Activated CD4-positive, alpha-beta memory T cell treated with anti-CD3 and anti-CD28 coated beads, Interleukin-2, amount 10 ng/mL, durations not matched to agents 7 days and 5 days (primary cell): ENCODE measurements at regions not wholly inside any gene's neighbourhood (a gene's known extent, or its start where the extent isn't known, plus 50 kb on each side); places are given as distances from the start of the nearest gene placed in this dataset.

Source experiments
- CTCF ChIA-PET: fragments of 350-600 bp; sonication (Branson Sonifier 250); formaldehyde crosslinking; loops from one replicate; lab custom pipeline; 2021; ENCODE audit warnings: antibody characterized with exemption, inconsistent platforms; lab: Charles Lee
- POLR2A ChIA-PET: fragments of 350-600 bp; sonication (Branson Sonifier 250); formaldehyde crosslinking; loops from one replicate; lab custom pipeline; 2021; ENCODE audit warnings: antibody characterized with exemption; lab: Charles Lee
- DNase-seq: peaks from one replicate; pipeline ENCODE4 v3.0.0-alpha.2; 2020
- H3K27ac Mint-ChIP-seq: one replicate; pipeline ENCODE4 v1.8.0; 2021; ENCODE audit warnings: mild to moderate bottlenecking, mixed read lengths
- H3K27me3 Mint-ChIP-seq: one replicate; pipeline ENCODE4 v1.8.0; 2021; ENCODE audit warnings: mixed read lengths
- H3K36me3 Mint-ChIP-seq: one replicate; pipeline ENCODE4 v1.8.0; 2021; ENCODE audit warnings: low read depth, mixed read lengths
- H3K4me1 Mint-ChIP-seq: one replicate; pipeline ENCODE4 v1.8.0; 2021; ENCODE audit warnings: mixed read lengths
- H3K4me3 Mint-ChIP-seq: one replicate; pipeline ENCODE4 v1.8.0; 2021; ENCODE audit warnings: mild to moderate bottlenecking, mixed read lengths
- H3K9me3 Mint-ChIP-seq: one replicate; pipeline ENCODE4 v1.8.0; 2021; ENCODE audit warnings: mixed read lengths

DNA sequence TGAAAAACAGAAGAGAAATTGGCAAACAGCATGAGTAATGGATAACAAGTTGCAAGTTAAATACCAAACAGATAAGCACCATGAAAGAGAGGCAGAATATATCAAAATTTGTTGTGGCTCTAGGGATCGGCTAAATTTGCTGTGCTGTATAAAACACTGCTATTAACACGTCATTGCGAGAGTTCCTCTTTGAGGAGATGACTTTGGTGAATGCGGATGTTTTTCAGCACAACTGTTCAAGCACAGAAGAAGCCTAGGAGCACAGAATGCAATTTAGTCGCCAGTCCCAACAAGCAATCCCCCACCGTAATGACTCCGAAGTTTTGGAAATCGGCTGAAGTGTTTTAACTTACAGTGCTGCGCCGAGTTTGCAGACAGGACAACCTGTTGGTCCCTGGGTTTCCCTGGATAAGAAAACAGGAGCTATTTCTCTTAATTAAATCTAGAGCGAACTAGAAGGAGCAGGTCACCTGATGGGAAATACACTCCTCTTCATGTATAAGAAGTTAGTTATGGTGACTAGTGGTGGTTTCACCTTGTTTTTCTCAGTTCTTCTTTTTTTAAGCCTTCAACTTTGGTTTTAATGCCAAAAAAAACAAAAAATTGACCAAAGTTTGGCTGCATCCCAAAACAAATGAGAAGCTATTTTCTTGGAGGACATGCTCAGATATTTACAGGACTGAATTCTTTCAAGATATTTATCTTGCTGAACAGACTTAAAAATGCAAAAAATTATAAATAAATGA is 454.1 kb upstream of the SALL3 start:
- POLR2A ChIA-PET: no interaction called here
- H3K4me1 Mint-ChIP-seq: no peaks in the 10 kb centered on the region
- CTCF ChIA-PET: no interaction called here

DNA sequence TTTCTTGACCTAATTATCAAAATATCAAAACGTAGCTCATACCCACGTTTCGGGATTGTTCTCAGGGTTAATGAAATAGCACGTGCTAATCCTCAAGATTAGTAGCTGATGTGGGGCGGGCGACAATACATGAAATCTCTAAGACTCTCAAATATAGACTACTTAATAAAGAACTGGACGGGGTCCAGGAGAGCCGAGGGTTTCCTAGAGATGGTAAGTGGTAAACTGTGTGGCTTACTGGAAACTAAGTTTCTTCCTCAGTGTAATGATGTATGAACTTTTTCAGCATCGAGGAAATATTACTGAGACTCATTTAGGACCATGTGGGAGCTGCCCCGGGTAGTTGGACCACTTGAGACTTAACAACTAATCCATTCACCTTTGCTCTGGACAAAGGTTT is 453.3 kb upstream of the SALL3 start:
- ChIA-PET POLR2A (no interaction called here), CTCF (no interaction called here)
- no peaks in the 10 kb centered on the region for H3K36me3 Mint-ChIP-seq
- H3K27ac Mint-ChIP-seq: no peak overlapping the region
- H3K9me3 Mint-ChIP-seq: peaks cover 9% of the 10 kb centered on the region
- H3K27me3 Mint-ChIP-seq: no peaks in the 10 kb centered on the region
- no peak overlapping the region for H3K4me3 Mint-ChIP-seq
- DNase-seq: no peak
- H3K4me1 Mint-ChIP-seq: no peaks in the 10 kb centered on the region

More for the DNA sequence above, 454.1 kb upstream of the SALL3 start:
- H3K36me3 Mint-ChIP-seq: no peaks in the 10 kb centered on the region
- no peak overlapping the region for H3K27ac Mint-ChIP-seq
- H3K9me3 Mint-ChIP-seq: peaks cover 9% of the 10 kb centered on the region
- DNase-seq: no peak
- H3K4me3 Mint-ChIP-seq: no peak overlapping the region
- H3K27me3 Mint-ChIP-seq: no peaks in the 10 kb centered on the region

DNA sequence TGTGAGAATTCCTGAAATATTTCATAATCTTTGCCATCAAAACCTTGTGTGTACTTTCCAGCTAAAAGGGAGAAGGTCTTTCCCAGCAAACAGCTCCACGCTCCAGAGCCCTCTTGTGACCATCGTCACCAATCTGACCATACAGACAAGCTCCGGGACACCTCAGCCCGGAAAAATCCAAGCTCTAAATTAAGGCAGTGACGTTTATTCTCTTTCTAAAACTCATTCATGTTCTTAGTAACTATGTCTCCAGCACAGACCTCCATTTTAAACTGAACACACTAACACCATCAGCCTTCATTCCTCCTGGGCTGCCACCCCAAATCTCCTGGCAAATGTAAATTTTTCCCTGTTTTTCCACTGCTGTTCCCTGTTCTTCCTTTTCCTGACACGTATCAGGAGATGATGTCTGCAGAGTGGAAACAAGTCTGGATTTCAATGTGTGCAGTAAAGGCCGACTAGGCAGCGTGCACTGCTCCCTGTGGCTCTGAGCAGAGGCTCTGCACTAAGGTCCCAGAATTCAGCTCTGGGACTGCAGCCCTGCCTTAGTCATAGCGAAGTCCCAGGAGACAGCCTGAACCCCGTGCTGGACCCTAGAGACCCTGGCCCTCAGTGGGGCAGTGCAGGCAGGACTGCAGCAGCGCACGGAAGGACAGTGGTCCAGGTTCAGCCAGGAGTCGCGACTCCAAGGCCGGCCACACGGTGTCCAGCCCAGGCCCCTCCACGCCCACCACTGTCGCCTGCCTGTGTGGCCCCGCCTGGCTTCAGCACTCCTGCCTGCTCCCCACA is 452.5 kb upstream of the SALL3 start:
- Mint-ChIP-seq H3K36me3 (no peaks in the 10 kb centered on the region), H3K27ac (no peak overlapping the region), H3K4me3 (no peak overlapping the region), H3K27me3 (no peaks in the 10 kb centered on the region), H3K9me3 (peaks cover 6% of the 10 kb centered on the region), H3K4me1 (no peaks in the 10 kb centered on the region)
- CTCF ChIA-PET: no interaction called here
- POLR2A ChIA-PET: no interaction called here
- no peak for DNase-seq

DNA sequence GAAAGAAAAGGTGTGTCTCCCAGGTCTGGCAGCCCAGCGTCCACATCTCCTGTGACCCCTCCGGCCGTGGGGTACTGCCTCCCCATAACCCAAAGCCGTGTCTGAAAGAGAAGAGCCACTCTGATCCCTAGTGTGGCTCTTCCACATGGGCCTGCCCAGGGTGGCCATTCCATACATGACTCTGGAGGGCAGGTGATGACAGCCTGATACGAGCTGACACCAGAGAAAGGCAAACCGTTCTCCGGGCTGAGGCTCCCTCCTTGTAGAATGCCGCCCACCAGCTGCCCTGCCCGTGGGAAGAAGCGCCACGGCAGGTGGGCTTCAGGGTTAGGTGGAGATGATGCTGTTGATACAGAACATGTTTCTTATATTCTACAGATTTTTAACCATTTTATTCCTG is 451.6 kb upstream of the SALL3 start:
- Mint-ChIP-seq H3K4me1 (no peaks in the 10 kb centered on the region), H3K27ac (no peak overlapping the region), H3K36me3 (no peaks in the 10 kb centered on the region), H3K9me3 (peaks cover 6% of the 10 kb centered on the region), H3K27me3 (no peaks in the 10 kb centered on the region), H3K4me3 (no peak overlapping the region)
- ChIA-PET POLR2A (no interaction called here), CTCF (no interaction called here)
- no peak for DNase-seq

DNA sequence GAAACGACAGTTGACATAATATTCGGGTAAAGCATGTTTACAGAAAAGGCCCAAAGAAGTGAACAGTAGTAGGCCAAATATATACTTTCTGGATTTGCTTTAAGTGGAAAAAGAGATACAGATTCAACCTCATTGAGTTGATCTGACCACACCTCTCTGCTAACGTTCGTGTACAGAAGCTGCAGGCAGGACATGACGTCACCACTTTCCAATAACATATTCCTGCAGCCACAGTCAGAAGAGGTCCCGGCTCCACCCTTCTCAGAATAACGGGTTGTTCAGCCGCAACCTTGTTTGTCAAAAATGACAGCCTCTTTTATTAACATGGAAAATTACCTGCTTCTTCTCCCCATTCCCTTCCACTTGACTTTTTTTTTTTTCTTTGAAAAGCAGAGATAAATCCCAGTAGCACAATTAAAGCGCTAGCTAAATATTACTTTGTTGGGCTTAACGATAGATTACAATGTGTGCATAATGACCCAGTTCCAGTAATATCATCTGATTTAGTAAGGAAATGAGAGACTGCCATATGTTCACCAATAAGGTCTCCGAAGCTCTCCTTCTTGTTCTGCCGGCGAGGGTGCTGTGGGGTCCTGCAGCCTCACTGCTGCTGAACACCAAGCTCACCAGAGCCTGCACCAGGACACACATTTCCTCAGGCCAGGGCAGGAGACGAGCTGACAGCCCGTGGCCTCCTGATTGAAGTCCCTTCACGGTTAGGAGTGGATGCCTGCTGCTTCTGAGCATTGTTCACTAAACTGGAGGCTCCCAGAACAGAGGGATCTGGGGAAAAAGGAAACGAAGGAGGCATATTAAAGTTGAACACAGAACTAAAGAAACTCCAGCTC is 451.0 kb upstream of the SALL3 start:
- no peak for DNase-seq
- Mint-ChIP-seq H3K9me3 (peaks cover 6% of the 10 kb centered on the region), H3K27ac (no peak overlapping the region), H3K36me3 (no peaks in the 10 kb centered on the region), H3K4me3 (no peak overlapping the region), H3K27me3 (no peaks in the 10 kb centered on the region), H3K4me1 (no peaks in the 10 kb centered on the region)
- ChIA-PET CTCF (no interaction called here), POLR2A (no interaction called here)

DNA sequence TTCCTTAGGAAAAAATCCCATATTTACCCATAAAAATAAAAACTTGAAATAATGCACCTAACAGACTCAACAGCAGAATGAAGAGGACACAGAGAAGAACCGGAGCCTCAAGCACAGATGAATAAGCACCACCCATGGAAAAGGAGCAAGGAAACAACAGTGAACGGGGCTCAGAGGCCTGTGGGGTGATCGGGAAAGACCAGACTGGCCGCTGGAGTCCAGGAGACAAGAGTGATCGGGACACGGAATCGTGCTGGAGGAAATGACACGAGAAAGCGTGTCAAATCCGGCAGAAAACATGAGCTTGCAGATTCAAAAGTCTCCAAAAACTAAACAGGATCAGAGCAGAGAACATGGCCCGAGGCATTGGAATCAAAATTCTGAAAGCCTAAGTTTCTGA is 448.0 kb upstream of the SALL3 start:
- Mint-ChIP-seq H3K4me1 (no peaks in the 10 kb centered on the region), H3K27me3 (no peaks in the 10 kb centered on the region), H3K27ac (no peak overlapping the region), H3K9me3 (no peaks in the 10 kb centered on the region), H3K36me3 (no peaks in the 10 kb centered on the region), H3K4me3 (no peak overlapping the region)
- ChIA-PET CTCF (no interaction called here), POLR2A (no interaction called here)
- no peak for DNase-seq

DNA sequence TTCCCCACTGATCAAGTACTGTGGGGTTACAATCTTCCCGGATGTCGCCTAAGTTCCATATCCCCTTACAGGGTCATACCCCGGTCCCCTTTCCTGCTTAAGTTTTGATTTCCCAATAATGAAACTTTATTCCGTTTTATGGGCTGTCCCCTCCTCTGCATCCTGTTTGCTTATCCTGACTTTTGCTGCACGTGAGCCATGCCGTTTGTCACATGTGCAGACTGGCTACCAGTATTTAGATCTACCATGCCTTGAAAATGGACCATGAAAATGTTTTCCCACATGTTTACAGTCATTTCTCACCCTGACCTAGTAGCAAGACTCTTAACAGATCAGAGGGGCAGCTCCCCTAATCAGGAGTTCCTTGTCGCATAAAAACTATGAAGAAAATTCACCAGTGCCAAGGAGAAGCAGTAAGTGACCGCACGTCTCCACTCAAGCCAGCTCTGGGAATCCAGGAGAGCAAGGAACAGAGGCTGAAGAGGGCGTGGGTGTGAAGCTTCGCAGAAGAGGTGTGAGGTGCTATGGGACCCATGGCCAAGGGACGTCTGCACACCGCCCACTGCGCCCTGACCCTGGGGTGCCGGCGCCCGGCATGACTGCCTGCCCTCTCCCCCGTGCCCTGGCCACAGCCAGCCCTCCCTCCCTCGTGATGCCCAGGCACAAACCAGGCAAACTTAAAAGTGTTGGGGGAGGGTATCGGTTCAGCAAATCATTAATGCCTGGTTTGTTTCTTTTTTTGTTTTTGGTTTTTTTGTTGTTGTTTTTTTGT is 440.8 kb upstream of the SALL3 start:
- Mint-ChIP-seq H3K27ac (no peak overlapping the region), H3K36me3 (no peaks in the 10 kb centered on the region), H3K4me1 (no peaks in the 10 kb centered on the region), H3K9me3 (peaks cover 4% of the 10 kb centered on the region), H3K27me3 (no peaks in the 10 kb centered on the region), H3K4me3 (no peak overlapping the region)
- DNase-seq: no peak
- CTCF ChIA-PET: no interaction called here
- POLR2A ChIA-PET: no interaction called here

DNA sequence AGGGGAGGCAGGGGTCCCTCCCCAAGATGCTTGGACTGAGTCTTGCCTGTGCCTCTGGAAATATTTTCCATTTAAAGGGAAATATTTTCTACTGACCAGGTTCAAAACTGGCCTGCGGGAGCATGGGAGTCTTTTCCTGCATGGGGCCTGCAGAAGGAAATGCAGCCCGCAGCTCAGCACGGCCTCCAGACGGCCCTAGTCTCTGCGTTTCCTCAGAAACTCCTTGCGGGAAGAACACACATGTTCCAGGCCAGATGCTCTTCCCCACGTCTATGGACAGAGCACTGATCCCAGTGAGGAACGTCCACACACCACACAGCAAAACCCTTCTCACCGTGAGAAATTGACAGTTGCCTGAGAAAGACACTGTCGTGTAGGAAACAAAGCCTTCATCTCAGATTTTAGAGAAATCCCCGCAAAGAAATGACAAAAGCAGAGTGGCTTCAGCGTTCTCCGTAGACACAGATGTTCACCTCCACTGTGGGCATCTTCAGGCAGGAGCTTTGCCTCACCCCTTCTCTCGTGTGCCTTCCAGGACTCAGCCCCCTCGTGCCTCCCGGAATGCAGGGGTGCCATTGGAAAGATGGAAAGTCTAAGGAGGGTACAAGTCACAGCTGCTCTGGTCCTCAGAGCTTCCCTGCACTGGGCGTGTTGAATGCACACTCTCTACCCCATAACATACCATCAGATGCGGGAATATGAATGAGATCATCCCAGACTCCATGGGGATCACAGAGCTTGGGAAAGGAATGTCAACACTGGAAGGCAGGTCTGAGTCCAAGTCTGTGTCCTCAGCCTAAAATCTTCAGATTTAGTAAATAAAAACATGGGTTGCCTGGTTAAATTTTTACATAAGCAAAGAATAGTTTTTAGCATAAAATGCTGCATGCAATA is 438.7 kb upstream of the SALL3 start:
- Mint-ChIP-seq H3K36me3 (no peaks in the 10 kb centered on the region), H3K9me3 (peaks cover 8% of the 10 kb centered on the region), H3K4me3 (no peak overlapping the region), H3K4me1 (no peaks in the 10 kb centered on the region), H3K27ac (no peak overlapping the region), H3K27me3 (no peaks in the 10 kb centered on the region)
- ChIA-PET POLR2A (no interaction called here), CTCF (no interaction called here)
- DNase-seq: no peak

DNA sequence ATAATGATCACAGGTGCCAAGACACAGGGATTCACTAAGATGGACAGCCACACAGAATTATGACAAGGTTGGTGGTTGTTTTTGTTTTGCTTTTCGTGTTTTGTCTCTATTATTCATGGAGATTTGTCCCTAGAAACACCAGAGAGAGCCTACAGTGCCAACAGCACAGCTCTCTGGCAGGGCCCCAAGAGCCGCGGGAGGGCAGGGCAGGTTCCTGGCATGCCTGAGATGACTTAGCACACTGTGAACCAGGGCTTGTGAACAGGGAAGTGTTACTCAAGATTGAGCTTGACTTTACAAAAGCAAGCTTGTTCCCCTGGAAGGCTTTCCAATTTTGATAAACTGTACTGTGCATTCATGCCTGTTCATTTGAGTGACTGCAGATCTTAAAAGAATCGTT is 437.4 kb upstream of the SALL3 start:
- H3K36me3 Mint-ChIP-seq: no peaks in the 10 kb centered on the region
- peaks cover 14% of the 10 kb centered on the region for H3K9me3 Mint-ChIP-seq
- DNase-seq: no peak
- ChIA-PET POLR2A (interaction anchor here (0.6 kb wide), 1 partner anchor 1721 kb away, joined by 3 read pairs; no protein-coding TSS in a partner anchor), CTCF (no interaction called here)
- no peak overlapping the region for H3K27ac Mint-ChIP-seq
- H3K4me1 Mint-ChIP-seq: no peaks in the 10 kb centered on the region
- no peak overlapping the region for H3K4me3 Mint-ChIP-seq
- no peaks in the 10 kb centered on the region for H3K27me3 Mint-ChIP-seq

DNA sequence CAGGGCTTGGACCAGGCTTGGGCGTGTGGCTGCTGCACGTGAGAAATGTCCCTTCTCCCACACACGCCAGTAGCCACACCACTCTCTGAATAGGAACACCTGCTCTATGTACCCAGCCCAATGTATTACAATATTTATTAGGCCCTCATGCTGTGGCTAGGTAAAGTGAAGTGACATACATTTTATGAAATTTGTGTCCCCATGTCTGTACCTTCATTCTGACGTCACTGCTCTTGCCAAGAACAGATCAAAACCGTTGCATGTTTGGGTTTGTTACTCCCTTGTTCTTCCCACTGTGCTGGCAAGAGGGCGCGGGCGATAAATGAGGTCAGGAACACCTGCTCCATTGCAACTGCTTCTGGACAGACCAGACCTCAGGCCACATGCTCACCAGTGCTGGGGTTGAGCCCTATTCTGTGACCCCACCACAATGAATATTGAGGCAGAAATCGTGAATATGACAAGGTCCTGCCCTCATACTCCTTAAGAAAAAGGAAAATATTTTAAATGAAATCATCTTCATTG is 436.4 kb upstream of the SALL3 start:
- DNase-seq: no peak
- POLR2A ChIA-PET: no interaction called here
- no peak overlapping the region for H3K27ac Mint-ChIP-seq

DNA sequence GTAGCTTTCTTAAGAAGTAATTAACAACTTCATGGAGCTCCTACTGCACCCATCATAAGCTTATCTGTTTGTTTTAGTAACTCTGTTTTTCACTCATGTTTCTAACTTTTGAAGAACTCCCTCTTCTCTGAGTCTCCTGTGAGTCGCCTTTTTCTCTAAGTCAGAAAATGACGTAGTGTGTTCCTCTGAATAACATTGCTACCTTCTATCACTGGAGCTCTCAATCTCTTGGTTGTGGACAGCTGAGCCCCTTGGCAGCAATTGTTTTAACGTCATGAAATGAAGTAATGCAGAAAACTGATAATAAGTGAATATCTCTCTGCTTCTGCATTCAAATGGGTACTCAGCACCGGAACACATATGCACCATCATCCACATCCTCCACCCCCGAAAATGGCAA is 433.3 kb upstream of the SALL3 start:
- DNase-seq: no peak
- Mint-ChIP-seq H3K4me1 (no peaks in the 10 kb centered on the region), H3K36me3 (no peaks in the 10 kb centered on the region), H3K4me3 (no peak overlapping the region), H3K27ac (no peak overlapping the region), H3K9me3 (peaks cover 28% of the 10 kb centered on the region), H3K27me3 (no peaks in the 10 kb centered on the region)
- ChIA-PET POLR2A (no interaction called here), CTCF (no interaction called here)

More for the DNA sequence above, 436.4 kb upstream of the SALL3 start:
- CTCF ChIA-PET: no interaction called here
- no peaks in the 10 kb centered on the region for H3K27me3 Mint-ChIP-seq
- H3K4me3 Mint-ChIP-seq: no peak overlapping the region
- no peaks in the 10 kb centered on the region for H3K4me1 Mint-ChIP-seq
- no peaks in the 10 kb centered on the region for H3K36me3 Mint-ChIP-seq
- peaks cover 14% of the 10 kb centered on the region for H3K9me3 Mint-ChIP-seq

DNA sequence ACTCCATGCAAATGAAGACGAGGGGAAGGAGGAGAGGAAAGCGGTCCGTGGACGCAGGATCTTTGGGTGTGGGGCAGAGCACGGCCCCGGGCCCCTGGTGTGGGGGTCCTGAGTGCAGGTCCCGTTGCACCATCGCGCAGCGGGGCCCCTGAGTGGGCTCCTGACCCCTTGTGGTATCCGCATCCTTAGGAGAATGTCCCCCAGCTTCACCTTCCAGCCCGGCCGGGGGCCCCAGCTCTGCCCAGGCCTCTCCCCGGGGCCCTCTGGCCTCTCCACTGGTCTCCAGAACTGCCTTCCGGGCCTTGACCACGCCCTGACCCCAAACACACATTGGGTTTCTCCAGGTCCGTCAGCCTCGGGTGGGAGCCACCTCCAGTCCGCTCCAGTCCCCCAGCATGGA is 431.8 kb upstream of the SALL3 start:
- Mint-ChIP-seq H3K9me3 (peaks cover 28% of the 10 kb centered on the region), H3K27ac (no peak overlapping the region), H3K36me3 (no peaks in the 10 kb centered on the region), H3K4me3 (no peak overlapping the region), H3K27me3 (no peaks in the 10 kb centered on the region), H3K4me1 (no peaks in the 10 kb centered on the region)
- no peak for DNase-seq
- POLR2A ChIA-PET: no interaction called here
- CTCF ChIA-PET: no interaction called here
